OCI-LY1 (cell line): ENCODE measurements at regions not wholly inside any gene's neighbourhood (a gene's known extent, or its start where the extent isn't known, plus 50 kb on each side); places are given as distances from the start of the nearest gene placed in this dataset.

ENCODE experiments used
- H2AFZ ChIP-seq: fragments of 200-600 bp; sonication (generic), shearing (Covaris generic); 2 replicates; pipeline ENCODE4 v1.6.0; 2014; ENCODE audit warnings: antibody characterized with exemption, mild to moderate bottlenecking, low read length
- H3F3A ChIP-seq: fragments of 200-600 bp; sonication (generic), shearing (Covaris generic); 2 replicates; pipeline ENCODE4 v1.6.0; 2014; ENCODE audit warnings: mild to moderate bottlenecking, antibody characterized with exemption, low read length, moderate library complexity; ENCODE audit not compliant: insufficient read depth
- H3K27ac ChIP-seq: fragments of 200-600 bp; sonication (generic); 2 replicates; pipeline ENCODE4 v1.5.1; 2014; ENCODE audit warnings: low read length, mixed run types, mild to moderate bottlenecking, low read depth; ENCODE audit not compliant: poor library complexity, severe bottlenecking
- H3K27me3 ChIP-seq: fragments of 200-600 bp; sonication (generic); 2 replicates; pipeline ENCODE4 v1.6.0; 2014; ENCODE audit warnings: antibody characterized with exemption, mild to moderate bottlenecking, low read length, moderate library complexity; ENCODE audit not compliant: insufficient read depth
- H3K36me3 ChIP-seq: fragments of 200-600 bp; sonication (generic); 2 replicates; pipeline ENCODE4 v1.6.1; 2014; ENCODE audit warnings: mild to moderate bottlenecking, antibody characterized with exemption, low read length, moderate library complexity, mixed read lengths; ENCODE audit not compliant: insufficient read depth
- H3K4me1 ChIP-seq: fragments of 200-600 bp; sonication (generic); 2 replicates; pipeline ENCODE4 v1.5.1; 2014; ENCODE audit warnings: mild to moderate bottlenecking, low read length, moderate library complexity; ENCODE audit not compliant: insufficient read depth, severe bottlenecking
- H3K4me2 ChIP-seq: fragments of 200-600 bp; sonication (generic), shearing (Covaris generic); 2 replicates; pipeline ENCODE4 v1.6.1; 2014; ENCODE audit warnings: low read length
- H3K4me3 ChIP-seq: fragments of 200-600 bp; sonication (generic); 2 replicates; pipeline ENCODE4 v1.5.1; 2014; ENCODE audit warnings: low read length, low read depth, mild to moderate bottlenecking, mixed read lengths; ENCODE audit not compliant: poor library complexity, severe bottlenecking
- H3K79me2 ChIP-seq: fragments of 200-600 bp; shearing (Covaris generic); 2 replicates; pipeline ENCODE4 v1.6.1; 2016; ENCODE audit warnings: mixed run types, low read length, mixed read lengths; ENCODE audit not compliant: insufficient read depth
- H3K9ac ChIP-seq: fragments of 200-600 bp; sonication (generic), shearing (Covaris generic); 2 replicates; pipeline ENCODE4 v1.6.1; 2014; ENCODE audit warnings: mild to moderate bottlenecking, low read length, mixed read lengths
- H3K9me2 ChIP-seq: fragments of 200-600 bp; sonication (generic), shearing (Covaris generic); 2 replicates; pipeline ENCODE4 v1.6.1; 2014; ENCODE audit warnings: low read depth, mild to moderate bottlenecking, low read length, mixed read lengths
- H3K9me3 ChIP-seq: fragments of 200-600 bp; shearing (Covaris generic); 2 replicates; pipeline ENCODE4 v1.6.1; 2014; ENCODE audit warnings: low read length, mixed read lengths
- H4K20me1 ChIP-seq: fragments of 200-600 bp; sonication (generic), shearing (Covaris generic); 2 replicates; pipeline ENCODE4 v1.6.0; 2016; ENCODE audit warnings: mild to moderate bottlenecking, low read length; ENCODE audit not compliant: insufficient read depth
- CTCF ChIP-seq: fragments of 200-600 bp; sonication (generic), shearing (Covaris generic); IDR thresholded peaks from 2 replicates; pipeline ENCODE4 v1.5.1; 2017; ENCODE audit warnings: mild to moderate bottlenecking, antibody characterized with exemption, low read length, moderate library complexity, mixed read lengths
- EZH2 ChIP-seq: fragments of 200-600 bp; sonication (generic), shearing (Covaris generic); IDR thresholded peaks from 2 replicates; pipeline ENCODE4 v1.8.0; 2017; ENCODE audit warnings: borderline replicate concordance, mixed run types, mild to moderate bottlenecking, antibody characterized with exemption, low read length, moderate library complexity, mixed read lengths

- Histone ChIP-seq H3K27ac (no peak overlapping the region), H3K36me3 (no peaks in the 10 kb centered on the region), H4K20me1 (no peaks in the 10 kb centered on the region), H3K4me1 (no peaks in the 10 kb centered on the region), H3K4me3 (no peak overlapping the region), H3K4me2 (no peak overlapping the region), H2AFZ (no peak overlapping the region), H3K79me2 (no peaks in the 10 kb centered on the region), H3K9me2 (no peaks in the 10 kb centered on the region), H3K9ac (no peak overlapping the region), H3K9me3 (no peaks in the 10 kb centered on the region), H3F3A (no peaks in the 10 kb centered on the region), H3K27me3 (no peaks in the 10 kb centered on the region)
- TF ChIP-seq CTCF (no peak), EZH2 (no peak)
Measured at GRCh38 chr4:156038772-156039171, 85.1 kb upstream of the CTSO start.

- Histone ChIP-seq H3K27me3 (no peaks in the 10 kb centered on the region), H3K36me3 (no peaks in the 10 kb centered on the region), H3K4me3 (no peak overlapping the region), H3K4me2 (no peak overlapping the region), H3K9ac (no peak overlapping the region), H3K9me2 (no peaks in the 10 kb centered on the region), H3K79me2 (no peaks in the 10 kb centered on the region), H3K27ac (no peak overlapping the region), H3K9me3 (no peaks in the 10 kb centered on the region), H3K4me1 (no peaks in the 10 kb centered on the region), H4K20me1 (no peaks in the 10 kb centered on the region), H3F3A (no peaks in the 10 kb centered on the region), H2AFZ (no peak overlapping the region)
- no peak for TF ChIP-seq CTCF
- TF ChIP-seq EZH2: no peak
Measured at GRCh38 chr4:156036496-156036895, 82.8 kb upstream of the CTSO start.

- no peaks in the 10 kb centered on the region for H3K79me2 ChIP-seq
- no peaks in the 10 kb centered on the region for H3K9me2 ChIP-seq
- H3K4me1 ChIP-seq: no peaks in the 10 kb centered on the region
- TF ChIP-seq EZH2 (no peak), CTCF (no peak)
- no peak overlapping the region for H3K4me3 ChIP-seq
- no peak overlapping the region for H3K27ac ChIP-seq
- no peak overlapping the region for H3K4me2 ChIP-seq
- H3K9ac ChIP-seq: no peak overlapping the region
- no peaks in the 10 kb centered on the region for H3K27me3 ChIP-seq
- no peaks in the 10 kb centered on the region for H4K20me1 ChIP-seq
- no peak overlapping the region for H2AFZ ChIP-seq
- H3K9me3 ChIP-seq: no peaks in the 10 kb centered on the region
- no peaks in the 10 kb centered on the region for H3F3A ChIP-seq
- H3K36me3 ChIP-seq: no peaks in the 10 kb centered on the region
Measured at GRCh38 chr4:156029691-156030090, 76.0 kb upstream of the CTSO start.
